ENCODE measurements at regions not wholly inside any gene's neighbourhood (a gene's known extent, or its start where the extent isn't known, plus 50 kb on each side); places are given as distances from the start of the nearest gene placed in this dataset.

GRCh38 chr12:59344224-59344623 is 251.6 kb upstream of the SLC16A7 start:
- no peak for TF ChIP-seq EZH2 (conservative IDR thresholded peaks at IDR 0.05; ENCODE audit: low read depth, low read length)
- TF ChIP-seq GABPA (IDR thresholded peaks at IDR 0.05; ENCODE audit: low read depth, low read length), result no peak
- TF ChIP-seq GABPA (CRISPR knock-in tag; IDR thresholded peaks at IDR 0.05; ENCODE audit: low read depth), result no peak
- no peak for TF ChIP-seq HNRNPLL (IDR thresholded peaks at IDR 0.05; ENCODE audit: low read depth, low read length, poor library complexity, severe bottlenecking)
- TF ChIP-seq POLR2A (IDR thresholded peaks at IDR 0.05; ENCODE audit: insufficient read depth in 1 of 2, low read depth in 2 of 2, low read length in 2 of 2), result no peak
- TF ChIP-seq, protein P1, sequence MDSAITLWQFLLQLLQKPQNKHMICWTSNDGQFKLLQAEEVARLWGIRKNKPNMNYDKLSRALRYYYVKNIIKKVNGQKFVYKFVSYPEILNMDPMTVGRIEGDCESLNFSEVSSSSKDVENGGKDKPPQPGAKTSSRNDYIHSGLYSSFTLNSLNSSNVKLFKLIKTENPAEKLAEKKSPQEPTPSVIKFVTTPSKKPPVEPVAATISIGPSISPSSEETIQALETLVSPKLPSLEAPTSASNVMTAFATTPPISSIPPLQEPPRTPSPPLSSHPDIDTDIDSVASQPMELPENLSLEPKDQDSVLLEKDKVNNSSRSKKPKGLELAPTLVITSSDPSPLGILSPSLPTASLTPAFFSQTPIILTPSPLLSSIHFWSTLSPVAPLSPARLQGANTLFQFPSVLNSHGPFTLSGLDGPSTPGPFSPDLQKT (CRISPR knock-in tag; IDR thresholded peaks at IDR 0.05; ENCODE audit: borderline replicate concordance), result no peak

All from HepG2 (cell line).